ENCODE measurements at regions not wholly inside any gene's neighbourhood (a gene's known extent, or its start where the extent isn't known, plus 50 kb on each side); places are given as distances from the start of the nearest gene placed in this dataset.
A peak's percentile ranks its signal among the peaks of the same experiment; 100 is the strongest.

GRCh38 chr3:148379763-148380382 is 317.8 kb upstream of the AGTR1 start:
- no peaks in the 10 kb centered on the region for H3K27me3 ChIP-seq (ENCODE audit: insufficient read depth, poor library complexity, severe bottlenecking)
- DNase-seq (ENCODE audit: low read depth in 1 of 2, low spot score in 1 of 2), result peak in 1 of 2 experiments; percentile 2
- H3K4me3 ChIP-seq (replicated peaks; ENCODE audit: insufficient read depth, low read length), result no peak overlapping the region
- H3K27ac ChIP-seq (replicated peaks), result no peak overlapping the region
- TF ChIP-seq GABPA (IDR thresholded peaks at IDR 0.05; ENCODE audit: low read depth) (no peak), SPI1 (IDR thresholded peaks at IDR 0.05; ENCODE audit: borderline replicate concordance, low read depth) (no peak), CTCF (IDR thresholded peaks at IDR 0.05; ENCODE audit: insufficient read depth, low read length) (no peak), POLR2AphosphoS5 (IDR thresholded peaks at IDR 0.05; ENCODE audit: low read depth) (no peak), REST (IDR thresholded peaks at IDR 0.05; ENCODE audit: insufficient replicate concordance, low read depth) (no peak)

GRCh38 chr3:148381051-148381450 is 316.7 kb upstream of the AGTR1 start:
- no peak overlapping the region for H3K27ac ChIP-seq (replicated peaks)
- no peaks in the 10 kb centered on the region for H3K27me3 ChIP-seq (ENCODE audit: insufficient read depth, poor library complexity, severe bottlenecking)
- no peak overlapping the region for H3K4me3 ChIP-seq (replicated peaks; ENCODE audit: insufficient read depth, low read length)
- DNase-seq (ENCODE audit: low read depth in 1 of 2, low spot score in 1 of 2), result no peak
- no peak for TF ChIP-seq GABPA (IDR thresholded peaks at IDR 0.05; ENCODE audit: low read depth)
- TF ChIP-seq REST (IDR thresholded peaks at IDR 0.05; ENCODE audit: insufficient replicate concordance, low read depth), result no peak
- no peak for TF ChIP-seq SPI1 (IDR thresholded peaks at IDR 0.05; ENCODE audit: borderline replicate concordance, low read depth)
- no peak for TF ChIP-seq CTCF (IDR thresholded peaks at IDR 0.05; ENCODE audit: insufficient read depth, low read length)
- TF ChIP-seq POLR2AphosphoS5 (IDR thresholded peaks at IDR 0.05; ENCODE audit: low read depth), result no peak

- H3K27me3 ChIP-seq (ENCODE audit: insufficient read depth, poor library complexity, severe bottlenecking), result no peaks in the 10 kb centered on the region
- TF ChIP-seq REST (IDR thresholded peaks at IDR 0.05; ENCODE audit: insufficient replicate concordance, low read depth), result no peak
- no peak for TF ChIP-seq GABPA (IDR thresholded peaks at IDR 0.05; ENCODE audit: low read depth)
- no peak for TF ChIP-seq POLR2AphosphoS5 (IDR thresholded peaks at IDR 0.05; ENCODE audit: low read depth)
- no peak for TF ChIP-seq CTCF (IDR thresholded peaks at IDR 0.05; ENCODE audit: insufficient read depth, low read length)
- TF ChIP-seq SPI1 (IDR thresholded peaks at IDR 0.05; ENCODE audit: borderline replicate concordance, low read depth), result no peak
- no peak for DNase-seq (ENCODE audit: low read depth in 1 of 2, low spot score in 1 of 2)
Measured at GRCh38 chr3:148389916-148390315, 307.8 kb upstream of the AGTR1 start.

More at GRCh38 chr3:148389916-148390315, 307.8 kb upstream of the AGTR1 start:
- Histone ChIP-seq H3K27ac (replicated peaks) (no peak overlapping the region), H3K4me3 (replicated peaks; ENCODE audit: insufficient read depth, low read length) (no peak overlapping the region)

Data from HL-60 (cell line).